ENCODE measurements at regions not wholly inside any gene's neighbourhood (a gene's known extent, or its start where the extent isn't known, plus 50 kb on each side); places are given as distances from the start of the nearest gene placed in this dataset.

DNA sequence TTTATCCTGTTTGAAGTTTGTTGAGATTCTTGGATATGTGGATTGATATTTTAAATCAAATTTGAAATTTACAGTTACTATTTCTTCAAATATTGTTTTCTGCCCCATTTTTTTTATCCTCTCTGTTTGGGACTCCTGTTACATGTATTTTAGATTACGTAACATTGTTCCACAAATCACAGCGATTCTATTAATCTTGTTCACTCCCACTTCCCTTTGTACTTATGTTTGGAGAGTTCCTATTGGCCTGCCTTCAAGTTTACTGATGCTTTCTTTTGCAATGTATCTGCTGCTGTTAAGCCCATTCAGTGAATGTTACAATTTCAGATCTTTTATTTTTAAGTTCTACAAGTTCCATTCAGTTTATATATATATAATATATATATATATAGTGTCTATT, 288.3 kb upstream of the TNRC6C start:
- TF ChIP-seq, protein P1, sequence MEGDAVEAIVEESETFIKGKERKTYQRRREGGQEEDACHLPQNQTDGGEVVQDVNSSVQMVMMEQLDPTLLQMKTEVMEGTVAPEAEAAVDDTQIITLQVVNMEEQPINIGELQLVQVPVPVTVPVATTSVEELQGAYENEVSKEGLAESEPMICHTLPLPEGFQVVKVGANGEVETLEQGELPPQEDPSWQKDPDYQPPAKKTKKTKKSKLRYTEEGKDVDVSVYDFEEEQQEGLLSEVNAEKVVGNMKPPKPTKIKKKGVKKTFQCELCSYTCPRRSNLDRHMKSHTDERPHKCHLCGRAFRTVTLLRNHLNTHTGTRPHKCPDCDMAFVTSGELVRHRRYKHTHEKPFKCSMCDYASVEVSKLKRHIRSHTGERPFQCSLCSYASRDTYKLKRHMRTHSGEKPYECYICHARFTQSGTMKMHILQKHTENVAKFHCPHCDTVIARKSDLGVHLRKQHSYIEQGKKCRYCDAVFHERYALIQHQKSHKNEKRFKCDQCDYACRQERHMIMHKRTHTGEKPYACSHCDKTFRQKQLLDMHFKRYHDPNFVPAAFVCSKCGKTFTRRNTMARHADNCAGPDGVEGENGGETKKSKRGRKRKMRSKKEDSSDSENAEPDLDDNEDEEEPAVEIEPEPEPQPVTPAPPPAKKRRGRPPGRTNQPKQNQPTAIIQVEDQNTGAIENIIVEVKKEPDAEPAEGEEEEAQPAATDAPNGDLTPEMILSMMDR (IDR thresholded peaks at IDR 0.05), result no peak
- TF ChIP-seq POLR2AphosphoS5 (IDR thresholded peaks at IDR 0.05), result no peak
